OCI-M1 (cell line): ENCODE measurements at regions not wholly inside any gene's neighbourhood (a gene's known extent, or its start where the extent isn't known, plus 50 kb on each side); places are given as distances from the start of the nearest gene placed in this dataset.

Source experiments
- DNase-seq: peaks from one replicate; lab custom pipeline; 2025; lab: John Stamatoyannopoulos, UW

GRCh38 chr19:31402529-31403316 lies 53.5 kb upstream of the TSHZ3 start:
- DNase-seq = no peak

GRCh38 chr19:31406106-31406505 lies 56.9 kb upstream of the TSHZ3 start:
- no peak for DNase-seq

- DNase-seq = no peak
These were observed 59.4 kb upstream of the TSHZ3 start for GRCh38 chr19:31408460-31409124.

- no peak for DNase-seq
These were observed 64.1 kb upstream of the TSHZ3 start for GRCh38 chr19:31413353-31413752.

GRCh38 chr19:31415322-31415721 lies 66.1 kb upstream of the TSHZ3 start:
- DNase-seq = no peak

GRCh38 chr19:31416548-31416947 lies 67.3 kb upstream of the TSHZ3 start:
- no peak for DNase-seq

GRCh38 chr19:31418055-31418454 lies 68.8 kb upstream of the TSHZ3 start:
- DNase-seq = no peak

- DNase-seq = no peak
These were observed 69.6 kb upstream of the TSHZ3 start for GRCh38 chr19:31418692-31419430.

GRCh38 chr19:31419871-31420445 lies 70.7 kb upstream of the TSHZ3 start:
- DNase-seq = no peak

- DNase-seq = no peak
These were observed 71.8 kb upstream of the TSHZ3 start for GRCh38 chr19:31421082-31421481.

GRCh38 chr19:31421856-31422255 lies 72.6 kb upstream of the TSHZ3 start:
- DNase-seq = no peak

- no peak for DNase-seq
These were observed 74.7 kb upstream of the TSHZ3 start for GRCh38 chr19:31423896-31424295.

GRCh38 chr19:31424861-31425620 lies 75.8 kb upstream of the TSHZ3 start:
- DNase-seq = no peak

- DNase-seq = no peak
These were observed 78.6 kb upstream of the TSHZ3 start for GRCh38 chr19:31427857-31428256.

- no peak for DNase-seq
These were observed 81.1 kb upstream of the TSHZ3 start for GRCh38 chr19:31430381-31430780.

GRCh38 chr19:31432201-31432810 lies 83.1 kb upstream of the TSHZ3 start:
- DNase-seq = no peak

GRCh38 chr19:31436121-31436776 lies 87.0 kb upstream of the TSHZ3 start:
- DNase-seq = no peak

- DNase-seq = no peak
These were observed 89.4 kb upstream of the TSHZ3 start for GRCh38 chr19:31438401-31439269.

- DNase-seq = no peak
These were observed 90.0 kb upstream of the TSHZ3 start for GRCh38 chr19:31439270-31439573.

- no peak for DNase-seq
These were observed 95.7 kb upstream of the TSHZ3 start for GRCh38 chr19:31444931-31445330.
